ENCODE measurements at regions not wholly inside any gene's neighbourhood (a gene's known extent, or its start where the extent isn't known, plus 50 kb on each side); places are given as distances from the start of the nearest gene placed in this dataset.

GRCh38 chr16:11425140-11425539, 79.9 kb downstream of the RMI2 start:
- no peaks in the 10 kb centered on the region for H3K9me3 ChIP-seq (ENCODE audit: low read depth)
- H3K9ac ChIP-seq, result no peak overlapping the region
- no peak overlapping the region for H3K27ac ChIP-seq
- no peaks in the 10 kb centered on the region for H3K27me3 ChIP-seq (replicated peaks; ENCODE audit: insufficient read depth)
- H3K4me1 ChIP-seq (ENCODE audit: insufficient read depth), result no peaks in the 10 kb centered on the region
- TF ChIP-seq EZH2phosphoT487 (IDR thresholded peaks at IDR 0.05; ENCODE audit: insufficient read depth, low read depth), result no peak
- TF ChIP-seq EZH2 (IDR thresholded peaks at IDR 0.05; ENCODE audit: insufficient read depth, poor library complexity, severe bottlenecking), result no peak
- H3K4me2 ChIP-seq (ENCODE audit: unreplicated experiment), result no peak overlapping the region
- H3K9me2 ChIP-seq (ENCODE audit: insufficient read depth), result no peaks in the 10 kb centered on the region
- no peak for DNase-seq
- 80 to 84% methylated on average over 10 to 14 of the region's 14 CpGs for WGBS, 2 experiments (ENCODE audit: low coverage in 1 of 2, low lambda C conversion rate in 2 of 2, missing lambda C conversion rate in 2 of 2)
- no peaks in the 10 kb centered on the region for H4K20me1 ChIP-seq (ENCODE audit: insufficient read depth)
- H3K4me3 ChIP-seq, result no peak overlapping the region
- no peaks in the 10 kb centered on the region for H3K79me2 ChIP-seq (ENCODE audit: insufficient read depth)
- no peaks in the 10 kb centered on the region for H3F3A ChIP-seq (ENCODE audit: insufficient read depth)
- no peaks in the 10 kb centered on the region for H3K36me3 ChIP-seq (ENCODE audit: low read depth)
- no peak overlapping the region for H2AFZ ChIP-seq
- in situ Hi-C loops (cut with MboI), result no loop called here

GRCh38 chr16:11428623-11428953, 83.3 kb downstream of the RMI2 start:
- in situ Hi-C loops (cut with MboI), result no loop called here

GRCh38 chr16:11429123-11429522, 83.9 kb downstream of the RMI2 start:
- DNase-seq, result no peak
- Histone ChIP-seq H3K9me3 (ENCODE audit: low read depth) (no peaks in the 10 kb centered on the region), H3K4me2 (ENCODE audit: unreplicated experiment) (no peak overlapping the region), H3K27ac (no peak overlapping the region), H2AFZ (no peak overlapping the region), H4K20me1 (ENCODE audit: insufficient read depth) (no peaks in the 10 kb centered on the region), H3K79me2 (ENCODE audit: insufficient read depth) (no peaks in the 10 kb centered on the region), H3K9ac (no peak overlapping the region), H3K36me3 (ENCODE audit: low read depth) (no peaks in the 10 kb centered on the region), H3K9me2 (ENCODE audit: insufficient read depth) (no peaks in the 10 kb centered on the region), H3K27me3 (replicated peaks; ENCODE audit: insufficient read depth) (no peaks in the 10 kb centered on the region), H3K4me3 (no peak overlapping the region), H3K4me1 (ENCODE audit: insufficient read depth) (no peaks in the 10 kb centered on the region), H3F3A (ENCODE audit: insufficient read depth) (no peaks in the 10 kb centered on the region)
- in situ Hi-C loops (cut with MboI), result no loop called here
- 40 to 48% methylated on average over 6 of the region's 6 CpGs for WGBS, 2 experiments (ENCODE audit: low coverage in 1 of 2, low lambda C conversion rate in 2 of 2, missing lambda C conversion rate in 2 of 2)
- no peak for TF ChIP-seq EZH2phosphoT487 (IDR thresholded peaks at IDR 0.05; ENCODE audit: insufficient read depth, low read depth)
- no peak for TF ChIP-seq EZH2 (IDR thresholded peaks at IDR 0.05; ENCODE audit: insufficient read depth, poor library complexity, severe bottlenecking)

More at GRCh38 chr16:11428623-11428953, 83.3 kb downstream of the RMI2 start:
- no peaks in the 10 kb centered on the region for H3K4me1 ChIP-seq (ENCODE audit: insufficient read depth)
- H3K9me2 ChIP-seq (ENCODE audit: insufficient read depth), result no peaks in the 10 kb centered on the region
- H3K36me3 ChIP-seq (ENCODE audit: low read depth), result no peaks in the 10 kb centered on the region
- H2AFZ ChIP-seq, result no peak overlapping the region
- H4K20me1 ChIP-seq (ENCODE audit: insufficient read depth), result no peaks in the 10 kb centered on the region
- H3K4me3 ChIP-seq, result no peak overlapping the region
- no peaks in the 10 kb centered on the region for H3K79me2 ChIP-seq (ENCODE audit: insufficient read depth)
- no peak for DNase-seq
- no peak overlapping the region for H3K4me2 ChIP-seq (ENCODE audit: unreplicated experiment)
- no peaks in the 10 kb centered on the region for H3K27me3 ChIP-seq (replicated peaks; ENCODE audit: insufficient read depth)
- H3K27ac ChIP-seq, result no peak overlapping the region
- no peak overlapping the region for H3K9ac ChIP-seq
- TF ChIP-seq EZH2phosphoT487 (IDR thresholded peaks at IDR 0.05; ENCODE audit: insufficient read depth, low read depth) (no peak), EZH2 (IDR thresholded peaks at IDR 0.05; ENCODE audit: insufficient read depth, poor library complexity, severe bottlenecking) (no peak)
- 68 to 75% methylated on average over 4 of the region's 4 CpGs for WGBS, 2 experiments (ENCODE audit: low coverage in 1 of 2, low lambda C conversion rate in 2 of 2, missing lambda C conversion rate in 2 of 2)
- H3F3A ChIP-seq (ENCODE audit: insufficient read depth), result no peaks in the 10 kb centered on the region
- no peaks in the 10 kb centered on the region for H3K9me3 ChIP-seq (ENCODE audit: low read depth)

GRCh38 chr16:11429823-11430222, 84.6 kb downstream of the RMI2 start:
- no peak for DNase-seq

More at GRCh38 chr16:11429823-11430222, 84.6 kb downstream of the RMI2 start:
- Histone ChIP-seq H4K20me1 (ENCODE audit: insufficient read depth) (no peaks in the 10 kb centered on the region), H3K4me1 (ENCODE audit: insufficient read depth) (no peaks in the 10 kb centered on the region), H3K27me3 (replicated peaks; ENCODE audit: insufficient read depth) (no peaks in the 10 kb centered on the region), H2AFZ (no peak overlapping the region), H3F3A (ENCODE audit: insufficient read depth) (no peaks in the 10 kb centered on the region), H3K9me3 (ENCODE audit: low read depth) (no peaks in the 10 kb centered on the region), H3K4me2 (ENCODE audit: unreplicated experiment) (no peak overlapping the region), H3K79me2 (ENCODE audit: insufficient read depth) (no peaks in the 10 kb centered on the region), H3K36me3 (ENCODE audit: low read depth) (no peaks in the 10 kb centered on the region), H3K9me2 (ENCODE audit: insufficient read depth) (no peaks in the 10 kb centered on the region), H3K27ac (no peak overlapping the region), H3K4me3 (no peak overlapping the region), H3K9ac (no peak overlapping the region)
- TF ChIP-seq EZH2phosphoT487 (IDR thresholded peaks at IDR 0.05; ENCODE audit: insufficient read depth, low read depth) (no peak), EZH2 (IDR thresholded peaks at IDR 0.05; ENCODE audit: insufficient read depth, poor library complexity, severe bottlenecking) (no peak)
- WGBS, 2 experiments (ENCODE audit: low coverage in 1 of 2, low lambda C conversion rate in 2 of 2, missing lambda C conversion rate in 2 of 2), result 74 to 79% methylated on average over 6 of the region's 6 CpGs
- in situ Hi-C loops (cut with MboI), result no loop called here
